Left lung (tissue), 4 donors: ENCODE measurements at regions not wholly inside any gene's neighbourhood (a gene's known extent, or its start where the extent isn't known, plus 50 kb on each side); places are given as distances from the start of the nearest gene placed in this dataset.

Experiments
- ATAC-seq: fragments of 200-7000 bp; cut with Tn5 transposase; one replicate; pipeline ENCODE4 v1.9.1; 2020; ENCODE audit warnings: moderate library complexity
- DNase-seq, 4 donors: peaks; one replicate each; pipeline ENCODE4 v3.0.0-alpha.2; 2013 to 2020
- H3K27ac ChIP-seq, 2 donors: fragments of 200-600 bp; sonication (generic) in 1 of 2; one replicate each; pipeline versions ENCODE4 v1.5.0 to v1.8.0; 2020 to 2021
- H3K27me3 ChIP-seq, 2 donors: fragments of 200-600 bp; sonication (generic) in 1 of 2; one replicate each; pipeline versions ENCODE4 v1.5.0 to v1.8.0; 2020 to 2021
- H3K36me3 ChIP-seq, 2 donors: fragments of 200-600 bp; sonication (generic) in 1 of 2; one replicate each; pipeline versions ENCODE4 v1.5.0 to v1.8.0; 2020 to 2021
- H3K4me1 ChIP-seq, 2 donors: fragments of 200-600 bp; one replicate each; pipeline ENCODE4 v1.8.0; 2021
- H3K4me3 ChIP-seq, 2 donors: fragments of 200-600 bp; sonication (generic) in 1 of 2; one replicate each; pipeline versions ENCODE4 v1.5.0 to v1.8.0; 2020 to 2021; ENCODE audit warnings: mild to moderate bottlenecking in 1 of 2
- H3K9me3 ChIP-seq, 2 donors: fragments of 200-600 bp; sonication (generic) in 1 of 2; one replicate each; pipeline versions ENCODE4 v1.5.0 to v1.8.0; 2020 to 2021
- intact Hi-C, 2 donors: fragments of 100-400 bp; cut with DNase I; formaldehyde crosslinking; loops; one replicate each; pipeline versions ENCODE4 v1.11.2 to v1.14.2; 2022
- TF ChIP-seq, protein P1 (sequence below), 2 donors: fragments of 200-600 bp; sonication (generic) in 1 of 2; IDR thresholded peaks; one replicate each; pipeline versions ENCODE4 v1.5.0 to v1.8.0; 2021; ENCODE audit warnings: antibody characterized with exemption in 2 of 2
- donor health status: DM: no; HTN: yes; CAD: no.
- donor health status: DM: no; HTN: no; CAD: no.

- TF ChIP-seq, protein P1, sequence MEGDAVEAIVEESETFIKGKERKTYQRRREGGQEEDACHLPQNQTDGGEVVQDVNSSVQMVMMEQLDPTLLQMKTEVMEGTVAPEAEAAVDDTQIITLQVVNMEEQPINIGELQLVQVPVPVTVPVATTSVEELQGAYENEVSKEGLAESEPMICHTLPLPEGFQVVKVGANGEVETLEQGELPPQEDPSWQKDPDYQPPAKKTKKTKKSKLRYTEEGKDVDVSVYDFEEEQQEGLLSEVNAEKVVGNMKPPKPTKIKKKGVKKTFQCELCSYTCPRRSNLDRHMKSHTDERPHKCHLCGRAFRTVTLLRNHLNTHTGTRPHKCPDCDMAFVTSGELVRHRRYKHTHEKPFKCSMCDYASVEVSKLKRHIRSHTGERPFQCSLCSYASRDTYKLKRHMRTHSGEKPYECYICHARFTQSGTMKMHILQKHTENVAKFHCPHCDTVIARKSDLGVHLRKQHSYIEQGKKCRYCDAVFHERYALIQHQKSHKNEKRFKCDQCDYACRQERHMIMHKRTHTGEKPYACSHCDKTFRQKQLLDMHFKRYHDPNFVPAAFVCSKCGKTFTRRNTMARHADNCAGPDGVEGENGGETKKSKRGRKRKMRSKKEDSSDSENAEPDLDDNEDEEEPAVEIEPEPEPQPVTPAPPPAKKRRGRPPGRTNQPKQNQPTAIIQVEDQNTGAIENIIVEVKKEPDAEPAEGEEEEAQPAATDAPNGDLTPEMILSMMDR (IDR thresholded peaks at IDR 0.05), result no peak
- Histone ChIP-seq H3K4me1 (no peaks in the 10 kb centered on the region), H3K36me3 (no peaks in the 10 kb centered on the region), H3K4me3 (no peak overlapping the region), H3K9me3 (no peaks in the 10 kb centered on the region), H3K27ac (no peak overlapping the region), H3K27me3 (no peaks in the 10 kb centered on the region)
- intact Hi-C loops, result no loop called here
- ATAC-seq, result no peak
- no peak for DNase-seq
Observed at GRCh38 chr6:141539617-141540016, 593.1 kb upstream of the GJE1 start.

DNA sequence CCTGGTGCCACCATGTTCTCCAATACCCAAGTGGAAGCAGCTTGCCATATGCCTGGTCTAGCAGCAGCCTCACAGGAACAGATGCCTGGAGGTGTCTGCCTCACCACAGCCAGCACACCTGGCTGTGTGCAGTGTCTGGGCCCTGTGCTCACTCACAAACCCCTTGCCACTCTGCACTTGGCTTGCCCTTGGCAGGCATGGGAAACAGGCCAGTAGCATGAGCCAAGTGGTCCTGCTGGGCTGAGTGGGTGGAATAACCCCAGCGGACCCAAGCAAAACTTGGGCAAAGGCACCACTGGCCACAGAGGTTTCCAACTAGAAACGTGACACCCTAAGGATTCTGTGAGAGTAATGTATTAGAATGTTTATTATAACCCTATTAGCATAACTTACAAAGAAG lies 600.5 kb upstream of the GJE1 start:
- TF ChIP-seq, protein P1 (IDR thresholded peaks at IDR 0.05), result no peak
- DNase-seq (no peak), ATAC-seq (no peak)
- Histone ChIP-seq H3K36me3 (no peaks in the 10 kb centered on the region), H3K9me3 (peaks cover 0 to 8% of the 10 kb centered on the region in 2 donors), H3K4me3 (no peak overlapping the region), H3K4me1 (no peaks in the 10 kb centered on the region), H3K27me3 (no peaks in the 10 kb centered on the region), H3K27ac (no peak overlapping the region)
- intact Hi-C loops, result no loop called here

GRCh38 chr6:141531040-141531439 lies 601.7 kb upstream of the GJE1 start:
- no peak for ATAC-seq
- Histone ChIP-seq H3K27ac (no peak overlapping the region), H3K27me3 (no peaks in the 10 kb centered on the region), H3K4me3 (no peak overlapping the region), H3K9me3 (peaks cover 0 to 8% of the 10 kb centered on the region in 2 donors), H3K36me3 (no peaks in the 10 kb centered on the region), H3K4me1 (no peaks in the 10 kb centered on the region)
- intact Hi-C loops, result no loop called here
- DNase-seq, result peak in 1 of 4 donors; percentile 51
- TF ChIP-seq, protein P1 (IDR thresholded peaks at IDR 0.05), result no peak

GRCh38 chr6:141528596-141528995 lies 604.1 kb upstream of the GJE1 start:
- Histone ChIP-seq H3K27ac (no peak overlapping the region), H3K36me3 (no peaks in the 10 kb centered on the region), H3K27me3 (no peaks in the 10 kb centered on the region), H3K9me3 (peaks cover 0 to 8% of the 10 kb centered on the region in 2 donors), H3K4me3 (no peak overlapping the region), H3K4me1 (no peaks in the 10 kb centered on the region)
- TF ChIP-seq, protein P1 (IDR thresholded peaks at IDR 0.05), result no peak
- intact Hi-C loops, result no loop called here
- ATAC-seq (no peak), DNase-seq (no peak)

DNA sequence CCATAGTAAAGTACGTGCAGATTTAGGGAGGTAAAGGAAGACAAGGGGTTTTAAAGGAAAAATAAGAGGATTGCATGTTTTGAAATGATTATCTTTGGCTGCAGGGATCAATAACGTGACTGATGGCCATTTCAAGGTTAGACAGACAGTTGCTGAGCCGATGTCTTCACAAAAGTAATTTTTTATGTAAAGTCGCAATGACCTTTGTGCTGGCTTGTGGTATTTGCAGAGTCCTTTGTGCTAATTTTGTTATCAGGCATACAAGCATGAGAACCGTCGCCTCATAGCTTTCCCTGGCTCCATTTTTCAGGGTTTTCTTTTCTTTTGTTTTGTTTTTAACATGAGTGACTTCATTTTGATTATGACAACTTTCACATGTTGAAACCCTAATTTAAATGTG lies 605.7 kb upstream of the GJE1 start:
- DNase-seq (no peak), ATAC-seq (no peak)
- Histone ChIP-seq H3K36me3 (no peaks in the 10 kb centered on the region), H3K4me3 (no peak overlapping the region), H3K9me3 (peaks cover 0 to 4% of the 10 kb centered on the region in 2 donors), H3K27me3 (no peaks in the 10 kb centered on the region), H3K27ac (no peak overlapping the region), H3K4me1 (no peaks in the 10 kb centered on the region)
- TF ChIP-seq, protein P1 (IDR thresholded peaks at IDR 0.05), result no peak
- intact Hi-C loops, result no loop called here
